ENCODE measurements at regions not wholly inside any gene's neighbourhood (a gene's known extent, or its start where the extent isn't known, plus 50 kb on each side); places are given as distances from the start of the nearest gene placed in this dataset.

DNA sequence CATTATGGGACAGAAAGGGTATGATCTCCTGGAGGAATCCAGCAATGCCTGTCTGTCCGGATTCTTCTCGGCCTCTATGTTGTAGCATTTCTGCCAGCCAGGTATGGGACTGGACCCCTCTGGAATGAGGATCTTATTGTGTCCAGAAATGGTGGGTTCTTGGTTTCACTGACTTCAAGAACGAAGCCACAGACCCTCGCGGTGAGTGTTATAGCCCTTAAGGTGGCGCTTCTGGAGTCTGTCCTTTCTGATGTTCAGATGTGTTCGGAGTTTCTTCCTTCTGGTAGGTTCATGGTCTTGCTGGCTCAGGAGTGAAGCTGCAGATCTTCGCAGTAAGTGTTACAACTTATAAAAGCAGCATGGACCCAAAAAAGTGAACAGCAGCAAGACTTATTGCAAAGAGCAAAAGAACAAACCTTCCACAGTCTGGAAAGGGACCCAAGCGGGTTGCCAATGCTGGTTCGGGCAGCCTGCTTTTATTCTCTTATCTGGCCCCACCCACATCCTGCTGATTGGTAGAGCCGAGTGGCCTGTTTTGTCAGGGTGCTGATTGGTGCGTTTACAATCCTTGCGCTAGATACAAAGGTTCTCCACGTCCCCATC, 62.3 kb upstream of the IER3 start:
- no peak for DNase-seq

DNA sequence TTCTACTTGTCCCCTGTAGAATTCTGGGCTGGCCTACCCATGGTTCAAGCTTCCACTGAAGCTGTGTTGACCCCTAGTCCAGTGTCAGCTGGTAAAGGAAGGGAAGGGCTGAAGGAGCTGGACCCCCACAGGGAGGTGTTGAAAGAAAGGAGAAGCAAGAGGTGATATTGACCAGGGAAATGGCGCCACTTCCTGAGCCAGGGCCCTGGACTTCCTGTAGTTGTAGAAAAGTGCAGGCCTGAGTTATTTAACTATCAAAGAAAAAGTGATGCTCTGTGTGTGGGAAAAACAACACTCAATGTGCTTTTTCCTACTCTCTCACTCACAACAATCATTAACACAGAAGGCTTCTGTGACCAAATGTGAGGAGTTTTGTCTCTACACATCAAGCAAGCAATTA, 60.0 kb upstream of the IER3 start:
- no peak for DNase-seq

- no peak for DNase-seq
Measured at GRCh38 chr6:30802731-30803130, 58.4 kb upstream of the IER3 start.

GRCh38 chr6:30801950-30802349, 57.6 kb upstream of the IER3 start:
- no peak for DNase-seq

GRCh38 chr6:30800871-30801270, 56.5 kb upstream of the IER3 start:
- no peak for DNase-seq

GRCh38 chr6:30799210-30799609, 54.9 kb upstream of the IER3 start:
- DNase-seq: no peak

GRCh38 chr6:30798494-30798893, 54.1 kb upstream of the IER3 start:
- no peak for DNase-seq

- no peak for DNase-seq
Measured at GRCh38 chr6:30795549-30796293, 51.4 kb upstream of the IER3 start.

Data from NK-92 treated with Interleukin-12 subunit alpha and Interleukin-12 subunit beta, amount 100 ng/mL, for 24 hours (cell line).